ENCODE measurements at regions not wholly inside any gene's neighbourhood (a gene's known extent, or its start where the extent isn't known, plus 50 kb on each side); places are given as distances from the start of the nearest gene placed in this dataset.
A peak's percentile ranks its signal among the peaks of the same experiment; 100 is the strongest.
"Not testable (repeated sequence)": the region's sequence is repeated elsewhere in the genome, so short reads cannot be mapped to it uniquely, and the experiment has no call there.

DNA sequence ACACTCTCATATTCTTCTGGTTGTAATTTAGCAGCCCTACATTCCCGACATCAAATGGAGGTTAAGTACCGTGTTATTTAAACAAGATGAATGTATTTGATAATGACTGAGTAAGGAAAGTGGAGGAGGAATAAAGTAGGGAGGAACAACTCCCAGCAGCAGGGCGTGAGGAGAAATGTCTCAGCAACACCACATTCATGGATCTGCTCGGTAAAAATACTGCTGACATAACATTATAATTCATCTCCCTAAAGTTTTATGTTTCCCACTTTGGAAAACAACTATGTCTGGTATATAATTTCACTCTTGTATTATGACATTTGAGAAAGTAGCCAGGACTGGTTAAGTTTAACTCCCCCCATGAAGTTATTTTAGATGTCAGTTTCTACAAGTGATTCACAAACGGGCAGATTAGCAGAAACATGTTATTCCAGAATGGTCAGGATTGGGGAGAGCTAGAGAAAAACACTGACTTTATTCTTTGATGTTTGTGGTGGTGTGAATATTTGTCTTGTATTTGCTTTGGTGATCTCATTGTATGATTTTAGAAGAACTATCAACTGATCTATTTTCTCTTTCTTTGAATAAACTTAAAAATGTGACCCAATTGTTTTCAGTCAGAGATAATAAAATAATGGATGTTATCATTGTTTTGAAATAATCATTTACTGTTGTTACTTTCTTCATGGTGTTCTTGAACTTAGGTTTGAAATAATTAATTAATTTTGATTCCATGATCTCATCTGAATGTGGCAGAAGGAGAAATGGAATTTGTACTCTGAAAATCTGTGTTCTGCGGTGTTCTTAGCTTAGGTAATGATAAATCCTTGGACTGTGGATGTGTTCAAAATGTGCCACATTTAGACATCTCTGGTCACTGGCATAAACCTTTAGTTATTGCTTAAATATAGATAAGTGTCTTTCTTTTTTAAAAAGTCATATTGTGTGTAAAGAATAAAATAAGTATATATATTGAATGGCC, 303.6 kb upstream of the ZNF608 start:
- no peak for DNase-seq (ENCODE audit: low read depth)

DNA sequence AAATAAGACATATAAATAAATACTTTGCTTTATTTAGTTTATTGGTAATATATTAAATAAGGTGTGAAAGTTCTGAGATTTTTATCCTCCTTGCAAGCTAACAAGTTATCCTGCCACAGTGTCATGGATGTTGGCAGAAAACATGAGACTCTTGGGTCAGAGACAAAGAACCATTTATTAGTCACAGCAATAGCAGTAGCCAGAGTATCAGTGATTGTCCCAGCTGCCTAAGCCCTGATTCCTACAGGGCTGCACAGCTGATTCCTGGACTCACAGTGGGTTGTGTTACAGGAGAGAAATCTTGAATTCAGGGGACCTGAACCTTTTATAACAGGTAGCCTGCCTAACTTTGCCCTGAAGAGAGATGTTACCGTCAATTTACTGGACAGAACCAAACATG, 304.5 kb upstream of the ZNF608 start:
- DNase-seq (ENCODE audit: low read depth) = no peak

DNA sequence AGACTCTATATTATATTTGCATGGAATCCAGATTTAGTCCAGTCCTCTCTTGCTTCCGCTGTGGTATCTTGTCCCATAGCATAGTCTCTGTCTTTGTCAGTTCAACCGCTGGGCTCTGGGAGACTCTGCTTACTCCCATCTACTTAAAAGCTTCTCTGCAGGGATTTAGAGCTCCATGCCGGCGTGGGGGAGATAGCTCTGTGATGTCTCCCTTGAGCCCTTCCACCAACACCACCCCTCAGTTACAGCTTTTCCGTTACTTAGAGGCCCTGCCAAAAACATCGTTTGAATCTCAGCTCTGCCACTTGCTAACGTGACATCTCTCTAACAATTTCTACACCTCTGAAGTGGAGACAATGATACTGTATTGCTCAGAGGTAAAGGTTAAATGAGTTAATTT, 306.1 kb upstream of the ZNF608 start:
- DNase-seq (ENCODE audit: low read depth) = no peak

DNA sequence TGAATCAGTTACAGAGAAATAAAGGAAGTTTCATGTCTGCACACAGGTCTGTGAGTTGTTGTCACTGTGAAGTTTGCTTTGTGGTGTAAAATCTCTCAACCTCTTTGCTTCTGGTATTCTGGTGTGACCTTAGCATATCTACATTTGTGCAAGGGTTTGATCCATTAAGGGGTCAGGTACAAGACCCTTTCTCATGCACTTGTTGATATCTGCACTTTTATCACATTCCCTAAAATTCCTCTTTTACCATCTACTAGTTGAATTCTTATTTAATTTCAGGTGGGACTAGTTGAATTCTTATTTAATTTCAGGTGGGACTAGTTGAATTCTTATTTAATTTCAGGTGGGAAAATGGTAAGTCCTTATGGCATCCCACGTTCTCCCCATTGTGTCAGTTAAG, 306.7 kb upstream of the ZNF608 start:
- no peak for DNase-seq (ENCODE audit: low read depth)

DNA sequence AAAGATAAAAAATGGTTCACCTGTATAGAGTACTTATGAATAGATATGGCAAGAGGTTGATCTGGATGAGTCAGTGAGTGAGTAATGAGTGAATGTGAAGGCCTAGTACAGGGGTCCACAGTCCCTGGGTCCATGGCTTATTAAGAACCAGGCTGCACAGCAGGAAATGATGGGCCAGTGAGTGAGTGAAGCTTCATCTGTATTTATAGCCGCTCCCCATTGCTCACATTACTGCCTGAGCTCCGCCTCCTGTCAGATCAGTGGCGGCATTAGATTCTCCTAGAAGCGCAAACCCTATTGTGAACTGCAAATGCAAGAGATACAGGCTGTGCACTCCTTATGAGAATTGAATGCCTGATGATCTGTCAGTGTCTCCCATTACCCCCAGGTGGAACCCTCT, 307.7 kb upstream of the ZNF608 start:
- no peak for DNase-seq (ENCODE audit: low read depth)

DNA sequence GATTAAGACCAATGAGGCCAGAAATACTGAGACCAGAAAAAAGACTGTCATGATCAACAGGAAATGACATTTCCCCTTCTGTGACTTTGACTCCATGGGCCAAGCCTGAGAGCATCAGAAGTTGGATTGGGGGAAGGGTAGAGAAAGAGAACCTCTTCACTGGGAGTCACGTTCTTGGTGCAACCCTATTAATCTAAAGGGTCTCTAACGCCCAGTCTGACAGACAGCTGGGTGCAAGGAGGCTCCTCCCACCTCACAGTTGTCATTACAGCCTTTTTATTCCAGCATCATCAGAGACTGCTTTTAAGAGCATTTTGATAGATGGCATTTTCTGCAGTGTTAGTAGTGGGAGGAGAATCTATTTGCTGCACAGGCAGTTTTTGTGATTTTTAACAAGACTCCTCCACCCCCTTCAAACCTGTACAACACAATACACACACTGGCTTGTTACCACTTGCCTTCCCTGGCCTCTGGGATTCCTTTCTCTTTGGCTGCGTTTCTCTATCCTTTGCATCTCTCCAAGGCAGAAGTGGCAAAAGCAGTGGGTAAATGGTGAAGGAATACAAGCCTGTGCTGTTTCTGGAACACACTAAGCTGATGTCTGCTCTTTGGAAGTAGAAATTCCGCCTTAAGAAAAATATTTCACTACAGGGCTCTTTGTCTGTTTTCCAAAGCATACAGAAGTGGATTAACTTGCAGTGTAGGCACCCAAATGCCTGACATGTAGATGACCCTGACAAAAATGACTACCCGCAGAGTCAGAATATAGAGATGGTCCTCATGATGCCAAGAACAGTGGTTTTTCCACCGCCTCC, 310.4 kb upstream of the ZNF608 start:
- no peak for DNase-seq (ENCODE audit: low read depth)

DNA sequence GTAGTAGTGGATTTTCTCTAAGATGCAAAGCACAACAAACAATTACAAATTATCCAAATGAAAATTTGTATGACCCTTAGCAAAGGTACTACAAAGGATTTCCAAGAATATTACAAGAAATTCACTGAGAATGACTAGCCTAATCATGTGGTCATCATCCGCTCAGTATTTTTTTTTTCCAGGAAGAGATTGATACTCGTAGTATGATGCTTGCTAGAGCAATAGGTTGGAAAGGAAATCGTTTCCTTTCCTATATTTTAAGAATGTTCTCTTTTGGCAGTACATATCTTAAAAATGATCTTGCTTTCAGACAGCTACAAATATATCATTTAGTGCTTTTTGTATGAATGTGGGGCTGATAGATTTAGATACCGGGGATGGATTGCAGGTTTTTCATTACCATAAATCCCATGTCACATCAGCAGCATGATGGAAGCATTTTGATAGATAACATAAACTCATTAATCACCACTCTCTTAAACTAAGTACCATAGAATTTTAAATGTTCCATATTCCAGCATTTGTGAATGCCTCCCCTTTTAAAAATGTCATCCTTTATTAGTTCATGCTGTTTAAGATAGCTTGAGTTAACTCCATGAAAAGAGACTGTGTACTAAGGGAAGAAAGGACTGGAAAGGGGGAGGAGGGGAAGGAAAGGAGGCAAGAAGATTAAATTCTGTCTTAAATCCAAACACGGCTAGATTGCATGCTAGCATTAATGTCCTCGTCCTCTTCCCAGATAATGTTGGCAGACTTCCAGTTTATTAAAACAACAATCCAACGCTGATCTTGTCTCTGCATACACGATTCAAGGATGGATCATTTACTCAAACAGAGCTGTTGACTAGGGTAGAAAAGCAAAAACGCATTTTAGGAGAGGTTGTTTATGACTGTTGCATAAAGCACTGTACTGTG, 311.7 kb upstream of the ZNF608 start:
- no peak for DNase-seq (ENCODE audit: low read depth)

DNA sequence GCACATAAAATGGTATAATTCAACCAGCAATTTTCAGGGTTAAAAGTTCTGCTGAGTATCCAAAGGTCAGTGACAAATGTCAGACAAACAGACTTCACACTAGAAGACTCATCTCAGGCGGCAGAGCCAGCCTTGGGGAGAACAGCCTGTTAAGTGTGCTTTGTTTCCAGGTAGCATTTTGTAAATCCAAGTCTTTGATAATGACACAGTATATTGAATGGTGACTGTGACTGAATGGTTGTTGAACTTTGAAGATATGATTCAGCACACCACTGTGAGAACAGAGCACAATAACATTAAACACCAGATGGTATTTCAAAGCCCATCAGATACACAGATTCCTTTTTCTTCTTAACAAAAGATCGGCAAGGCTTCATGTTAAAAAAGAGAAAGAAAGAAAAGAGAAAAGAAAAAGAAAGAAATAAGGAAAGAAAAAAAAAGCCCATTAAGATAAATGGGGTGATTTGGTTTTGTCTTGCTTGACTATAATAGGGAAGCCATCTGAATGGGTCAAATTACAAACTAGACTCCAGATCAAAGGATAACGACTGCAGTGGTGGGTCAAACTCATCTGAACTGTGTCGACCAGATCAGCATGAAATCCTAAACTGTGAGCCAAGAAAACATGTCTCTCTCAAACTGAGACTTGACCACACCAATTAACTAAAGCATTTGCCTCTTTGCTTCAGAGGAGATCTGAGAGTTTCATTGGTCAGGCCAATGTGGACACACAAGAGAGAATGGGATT, 313.0 kb upstream of the ZNF608 start:
- no peak for DNase-seq (ENCODE audit: low read depth)

DNA sequence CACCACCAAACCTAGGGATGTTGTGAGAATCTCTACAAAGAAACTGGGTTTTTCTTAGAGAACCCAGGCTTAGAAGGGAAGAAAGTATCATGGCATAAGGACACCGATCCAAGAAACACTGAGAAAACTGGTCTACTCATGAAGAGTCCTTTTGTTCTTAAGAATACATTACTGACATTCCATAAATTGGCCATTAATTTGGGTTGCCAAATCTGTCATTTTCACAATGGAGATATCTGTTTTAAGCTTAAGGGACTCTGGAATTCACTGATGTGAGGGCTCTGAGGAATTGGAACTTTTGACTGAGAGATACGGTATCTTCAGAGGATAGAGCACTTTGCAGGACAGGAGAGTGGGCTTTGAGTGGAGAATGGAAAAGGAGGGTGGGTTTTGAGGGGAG, 315.3 kb upstream of the ZNF608 start:
- DNase-seq (ENCODE audit: low read depth) = no peak

DNA sequence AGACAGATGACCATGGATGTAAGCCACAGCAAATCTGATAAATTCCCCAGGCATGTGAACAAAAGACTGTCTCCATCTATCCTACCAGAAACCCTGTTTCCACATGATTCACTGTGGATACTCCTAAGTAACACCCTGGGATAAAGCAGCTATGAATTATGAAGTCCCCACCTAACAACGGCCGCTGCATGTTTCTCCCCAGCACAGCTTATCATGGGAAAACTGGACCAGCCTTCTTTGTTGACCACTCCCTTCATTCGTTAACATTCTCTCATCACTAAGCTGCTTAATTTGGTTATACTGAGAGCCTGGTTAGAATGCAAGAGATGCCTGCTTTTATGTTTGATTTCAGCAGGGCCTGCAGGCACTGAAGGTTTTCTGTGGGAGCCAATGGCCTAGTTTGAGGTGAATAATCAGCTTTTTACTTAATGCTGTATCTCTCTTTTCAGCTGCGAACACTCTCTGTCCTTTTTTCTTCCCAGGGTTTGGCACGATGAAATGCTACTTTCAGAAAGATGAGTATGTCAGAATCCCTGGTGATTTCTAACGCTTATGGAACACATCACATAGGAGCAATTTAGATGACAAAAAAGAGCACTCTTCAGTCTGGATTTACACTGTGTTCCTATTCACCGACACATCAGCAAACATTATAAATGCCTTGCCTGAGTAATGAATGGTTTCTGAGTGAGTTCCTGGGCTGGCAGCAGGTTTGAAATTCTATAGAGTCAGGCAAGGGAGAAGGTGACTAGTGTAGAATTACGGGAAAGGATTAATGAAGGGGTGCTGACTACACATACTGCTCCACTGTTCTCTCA, 318.4 kb upstream of the ZNF608 start:
- DNase-seq (ENCODE audit: low read depth) = no peak

DNA sequence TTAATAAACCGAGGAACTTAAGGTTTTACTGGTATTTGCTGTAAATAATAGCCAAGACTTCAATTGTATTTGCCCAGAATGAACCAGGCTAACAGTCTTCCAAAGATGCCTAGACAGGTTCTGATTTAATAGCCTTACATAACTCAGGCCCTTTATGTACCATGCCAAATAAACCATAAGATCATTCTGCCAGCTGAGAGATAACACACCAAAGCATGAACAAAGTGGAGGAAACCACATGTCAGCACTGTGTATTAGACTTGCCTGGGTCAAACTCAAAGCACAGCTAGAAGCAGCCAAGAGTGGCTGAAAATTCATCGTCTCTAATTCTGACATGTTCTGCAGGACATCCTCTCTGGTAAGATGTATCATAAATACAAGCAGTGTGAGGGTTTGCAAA, 319.3 kb upstream of the ZNF608 start:
- no peak for DNase-seq (ENCODE audit: low read depth)

DNA sequence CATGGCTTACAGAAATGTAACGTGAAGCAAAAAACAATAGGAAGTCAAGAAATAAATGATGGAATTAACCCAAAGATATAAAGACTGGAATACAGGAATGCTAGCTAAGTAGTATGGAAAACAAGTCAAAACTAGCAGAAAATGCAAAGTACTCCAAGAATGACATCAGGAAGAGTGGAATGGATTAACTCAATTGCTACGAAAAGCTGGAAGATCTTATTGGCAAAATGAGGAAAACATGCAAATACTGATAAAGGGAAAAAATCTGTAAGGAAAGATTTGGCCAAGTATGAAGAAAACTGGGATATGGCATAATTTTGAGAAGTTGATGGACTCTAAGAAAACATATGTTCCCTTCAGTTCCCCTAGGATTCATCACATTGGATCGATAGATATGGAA, 324.5 kb upstream of the ZNF608 start:
- no peak for DNase-seq (ENCODE audit: low read depth)

DNA sequence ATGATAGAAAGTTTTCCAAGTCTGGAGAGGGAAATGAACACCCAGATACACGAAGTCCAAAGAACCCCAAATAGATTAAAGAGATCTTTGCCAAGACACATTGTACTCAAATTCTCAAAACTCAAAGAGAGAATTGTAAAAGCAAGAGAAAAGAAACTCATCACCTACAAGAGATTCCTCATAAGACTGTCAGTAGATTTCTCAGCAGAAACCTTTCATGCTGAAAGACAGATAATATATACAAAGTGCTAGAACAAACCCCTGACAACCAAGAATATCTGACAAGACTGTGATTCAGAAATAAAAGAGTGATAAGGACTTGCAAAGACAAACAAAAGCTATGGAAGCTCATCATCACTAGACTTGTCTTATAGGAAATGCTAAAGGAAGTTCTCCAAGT, 326.7 kb upstream of the ZNF608 start:
- DNase-seq (ENCODE audit: low read depth) = no peak

DNA sequence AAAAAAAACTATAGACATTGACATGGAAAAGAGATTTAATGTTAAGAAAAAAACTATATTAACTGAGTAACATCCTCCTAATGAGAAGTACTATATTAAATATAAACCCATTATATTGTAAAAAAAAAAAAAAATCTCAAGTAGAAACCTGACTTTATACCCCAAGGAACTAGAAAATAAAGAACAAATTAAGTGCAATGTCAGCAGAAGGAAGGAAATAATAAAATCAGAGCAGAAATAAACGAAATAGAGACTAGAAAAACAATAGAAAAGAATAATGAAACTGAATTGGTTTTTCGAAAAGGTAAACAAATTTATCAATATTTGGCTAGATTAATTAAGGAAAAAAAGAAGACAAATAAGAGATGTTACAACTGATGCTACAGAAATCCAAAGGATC, 329.1 kb upstream of the ZNF608 start:
- no peak for DNase-seq (ENCODE audit: low read depth)

DNA sequence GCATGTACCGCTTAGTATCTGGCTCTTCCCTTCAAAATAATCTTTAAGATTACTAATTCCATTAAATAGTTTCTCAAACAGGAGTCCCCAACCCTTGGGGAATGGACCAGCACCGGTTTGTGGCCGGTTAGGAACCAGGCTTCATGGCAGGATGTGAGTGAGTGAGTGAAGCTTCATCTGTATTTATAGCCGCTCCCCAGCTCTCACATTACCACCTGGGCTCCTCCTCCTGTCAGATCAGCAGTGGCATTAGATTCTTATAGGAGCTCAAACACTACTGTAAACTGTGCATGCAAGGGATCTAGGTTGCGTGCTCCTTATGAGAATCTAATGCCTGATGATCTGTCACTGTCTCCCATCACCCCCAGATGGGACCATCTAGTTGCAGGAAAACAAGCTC, 332.6 kb upstream of the ZNF608 start:
- not testable (repeated sequence) for DNase-seq (ENCODE audit: low read depth)

DNA sequence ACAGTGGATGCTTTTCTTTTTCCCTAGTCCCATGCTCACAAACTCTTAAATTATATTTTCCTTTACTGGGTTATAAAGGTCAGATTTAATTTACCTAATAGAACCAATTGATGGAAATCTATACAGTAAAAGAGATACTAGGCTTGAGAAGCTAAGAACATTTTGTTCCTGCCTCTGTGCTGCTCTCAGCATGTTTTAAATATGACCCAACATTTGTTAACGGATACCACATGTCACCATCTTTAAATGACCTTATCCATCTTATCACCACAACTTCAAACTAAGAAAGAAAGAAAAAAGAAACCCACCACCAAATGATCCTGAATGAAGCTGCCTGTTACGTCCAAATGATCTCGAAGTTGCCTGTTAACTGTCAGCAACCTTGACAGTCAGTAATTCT, 334.7 kb upstream of the ZNF608 start:
- DNase-seq (ENCODE audit: low read depth) = no peak

DNA sequence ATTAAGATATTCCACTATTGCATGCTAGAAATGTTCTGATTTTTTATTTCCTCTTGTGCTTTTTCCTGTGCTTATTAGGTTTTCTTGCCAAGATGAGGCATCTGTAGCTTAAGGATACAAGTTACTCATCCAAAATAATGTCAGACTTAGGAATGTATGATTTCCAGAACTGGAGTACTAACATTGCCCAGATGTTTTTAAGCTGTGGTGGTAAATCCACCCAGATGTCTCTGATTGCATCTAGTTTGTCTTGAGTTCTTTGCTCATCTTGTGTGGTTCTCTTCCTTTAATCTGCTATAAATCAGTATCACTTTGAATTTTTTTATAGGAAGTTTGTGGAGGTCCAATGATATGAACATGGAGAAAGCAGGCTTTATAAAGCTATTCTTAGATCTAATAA, 337.5 kb upstream of the ZNF608 start:
- peak; percentile 79 for DNase-seq (ENCODE audit: low read depth)

DNA sequence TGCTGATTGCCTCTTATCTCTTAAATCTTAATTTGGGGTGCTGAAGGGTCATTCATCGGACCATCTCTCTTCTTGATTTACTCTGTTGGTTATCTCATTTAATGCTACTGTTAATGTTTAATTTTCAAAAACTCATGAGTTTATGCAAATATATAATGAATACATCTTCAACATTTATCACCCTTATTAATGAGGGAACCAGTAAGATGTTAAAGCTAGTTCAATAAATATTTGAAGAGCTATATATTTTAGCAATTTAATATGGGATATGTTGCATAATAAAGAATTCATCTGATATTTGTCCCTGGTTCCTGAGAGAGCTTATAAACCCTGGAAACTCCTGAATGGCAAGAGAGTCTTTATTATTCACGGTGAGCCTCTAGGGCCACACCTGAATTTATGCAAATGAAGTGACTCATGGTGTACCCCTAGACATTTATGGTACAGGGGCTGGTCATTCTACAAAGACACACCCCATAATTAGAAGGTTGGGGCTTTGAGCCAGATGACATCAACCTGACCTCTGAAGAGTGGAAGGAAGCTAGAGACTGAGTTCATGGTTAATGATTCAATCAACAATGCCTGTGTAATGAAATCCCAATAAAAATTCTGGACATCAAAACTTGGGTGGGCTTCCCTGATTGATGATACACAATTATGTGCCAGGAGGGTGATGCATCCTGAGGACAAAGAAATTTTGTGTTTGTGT, 339.5 kb upstream of the ZNF608 start:
- no peak for DNase-seq (ENCODE audit: low read depth)

DNA sequence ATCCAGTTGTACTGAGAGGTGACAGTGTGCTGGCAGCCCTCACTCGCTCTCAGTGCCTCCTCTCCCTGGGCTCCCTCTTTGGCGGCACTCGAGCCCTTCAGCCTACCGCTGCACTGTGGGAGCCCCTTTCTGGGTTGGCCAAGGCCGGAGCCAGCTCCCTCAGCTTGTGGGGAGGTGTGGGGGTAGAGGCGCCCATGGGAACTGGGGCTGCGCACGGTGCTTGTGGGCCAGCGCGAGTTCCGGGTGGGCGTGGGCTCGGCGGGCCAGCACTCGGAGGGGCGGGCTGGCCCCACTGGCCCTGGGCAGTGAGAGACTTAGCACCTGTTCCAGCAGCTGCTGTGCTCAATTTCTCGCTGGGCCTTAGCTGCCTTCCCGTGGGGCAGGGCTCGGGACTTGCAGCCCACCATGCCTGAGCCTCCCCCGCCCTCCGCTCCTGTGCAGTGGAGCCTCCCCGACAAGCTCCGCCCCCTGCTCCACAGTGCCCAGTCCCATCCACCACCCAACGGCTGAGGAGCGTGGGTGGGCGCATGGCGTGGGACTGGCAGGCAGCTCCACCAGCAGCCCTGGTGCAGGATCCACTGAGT, 342.2 kb upstream of the ZNF608 start:
- DNase-seq (ENCODE audit: low read depth) = no peak
